ENCODE measurements at regions not wholly inside any gene's neighbourhood (a gene's known extent, or its start where the extent isn't known, plus 50 kb on each side); places are given as distances from the start of the nearest gene placed in this dataset.

GRCh38 chr10:9944690-9945089 is 1073.0 kb upstream of the CELF2 start:
- Histone ChIP-seq H3K36me3 (ENCODE audit: control insufficient read depth in 4 of 4, insufficient read depth in 3 of 4, low read depth in 1 of 4, low read length in 3 of 4) (no peaks in the 10 kb centered on the region), H3K27me3 (ENCODE audit: control insufficient read depth in 4 of 4, insufficient read depth in 4 of 4, low read length in 3 of 4) (no peaks in the 10 kb centered on the region), H3K27ac (ENCODE audit: low read depth in 1 of 2, low read length in 2 of 2) (no peak overlapping the region), H3K4me3 (ENCODE audit: low read depth in 1 of 3, low read length in 3 of 3) (no peak overlapping the region), H3K9ac (ENCODE audit: low read depth in 1 of 2, low read length in 2 of 2) (no peak overlapping the region), H3K4me1 (ENCODE audit: control insufficient read depth in 4 of 4, insufficient read depth in 4 of 4, low read length in 3 of 4) (no peaks in the 10 kb centered on the region), H3K9me3 (ENCODE audit: control insufficient read depth in 4 of 4, low read length in 3 of 4) (no peaks in the 10 kb centered on the region)
- no peak for DNase-seq (ENCODE audit: low spot score)
- TF ChIP-seq ZBTB33 (IDR thresholded peaks at IDR 0.05) (no peak), JUND (IDR thresholded peaks at IDR 0.05) (no peak), FOXA2 (IDR thresholded peaks at IDR 0.05) (no peak), EGR1 (IDR thresholded peaks at IDR 0.05; ENCODE audit: low read depth in 2 of 2) (no peak), HNF4G (IDR thresholded peaks at IDR 0.05) (no peak), REST (IDR thresholded peaks at IDR 0.05) (no peak), RXRA (IDR thresholded peaks at IDR 0.05) (no peak), FOXA1 (IDR thresholded peaks at IDR 0.05) (no peak), HNF4A (conservative IDR thresholded peaks at IDR 0.05) (no peak), SP1 (IDR thresholded peaks at IDR 0.05) (no peak), RAD21 (IDR thresholded peaks at IDR 0.05) (no peak), NR2F2 (IDR thresholded peaks at IDR 0.05) (no peak), GABPA (IDR thresholded peaks at IDR 0.05 in 1 of 2, conservative IDR thresholded peaks at IDR 0.05 in 1 of 2) (no peak), MAX (IDR thresholded peaks at IDR 0.05) (no peak)
- TF ChIP-seq, protein P1, sequence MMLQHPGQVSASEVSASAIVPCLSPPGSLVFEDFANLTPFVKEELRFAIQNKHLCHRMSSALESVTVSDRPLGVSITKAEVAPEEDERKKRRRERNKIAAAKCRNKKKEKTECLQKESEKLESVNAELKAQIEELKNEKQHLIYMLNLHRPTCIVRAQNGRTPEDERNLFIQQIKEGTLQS (IDR thresholded peaks at IDR 0.05) = no peak
- TF ChIP-seq, protein P2, sequence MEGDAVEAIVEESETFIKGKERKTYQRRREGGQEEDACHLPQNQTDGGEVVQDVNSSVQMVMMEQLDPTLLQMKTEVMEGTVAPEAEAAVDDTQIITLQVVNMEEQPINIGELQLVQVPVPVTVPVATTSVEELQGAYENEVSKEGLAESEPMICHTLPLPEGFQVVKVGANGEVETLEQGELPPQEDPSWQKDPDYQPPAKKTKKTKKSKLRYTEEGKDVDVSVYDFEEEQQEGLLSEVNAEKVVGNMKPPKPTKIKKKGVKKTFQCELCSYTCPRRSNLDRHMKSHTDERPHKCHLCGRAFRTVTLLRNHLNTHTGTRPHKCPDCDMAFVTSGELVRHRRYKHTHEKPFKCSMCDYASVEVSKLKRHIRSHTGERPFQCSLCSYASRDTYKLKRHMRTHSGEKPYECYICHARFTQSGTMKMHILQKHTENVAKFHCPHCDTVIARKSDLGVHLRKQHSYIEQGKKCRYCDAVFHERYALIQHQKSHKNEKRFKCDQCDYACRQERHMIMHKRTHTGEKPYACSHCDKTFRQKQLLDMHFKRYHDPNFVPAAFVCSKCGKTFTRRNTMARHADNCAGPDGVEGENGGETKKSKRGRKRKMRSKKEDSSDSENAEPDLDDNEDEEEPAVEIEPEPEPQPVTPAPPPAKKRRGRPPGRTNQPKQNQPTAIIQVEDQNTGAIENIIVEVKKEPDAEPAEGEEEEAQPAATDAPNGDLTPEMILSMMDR (IDR thresholded peaks at IDR 0.05; ENCODE audit: low read depth, low read length, missing input control) = no peak

DNA sequence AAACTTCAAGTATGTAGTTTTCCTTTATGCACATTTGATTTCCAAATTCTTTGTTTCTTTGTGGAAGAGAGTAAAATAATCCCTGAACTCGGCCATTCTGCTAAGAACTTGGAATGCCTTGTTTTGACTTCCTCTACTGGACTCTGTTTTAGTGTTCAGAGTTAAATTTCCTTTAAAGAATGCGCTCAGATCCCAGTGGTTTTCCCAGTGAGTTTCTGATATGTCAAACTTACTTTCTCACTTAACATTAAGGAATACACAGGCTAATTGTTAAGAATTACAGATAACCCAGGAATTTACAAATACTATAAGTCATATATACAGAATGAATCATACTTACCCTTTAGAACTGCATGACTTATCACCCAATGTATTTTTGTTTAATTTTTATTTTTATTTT is 1067.6 kb upstream of the CELF2 start:
- Histone ChIP-seq H3K4me3 (ENCODE audit: low read depth in 1 of 3, low read length in 3 of 3) (no peak overlapping the region), H3K27me3 (ENCODE audit: control insufficient read depth in 4 of 4, insufficient read depth in 4 of 4, low read length in 3 of 4) (no peaks in the 10 kb centered on the region), H3K4me1 (ENCODE audit: control insufficient read depth in 4 of 4, insufficient read depth in 4 of 4, low read length in 3 of 4) (no peaks in the 10 kb centered on the region), H3K9ac (ENCODE audit: low read depth in 1 of 2, low read length in 2 of 2) (no peak overlapping the region), H3K9me3 (ENCODE audit: control insufficient read depth in 4 of 4, low read length in 3 of 4) (no peaks in the 10 kb centered on the region), H3K27ac (ENCODE audit: low read depth in 1 of 2, low read length in 2 of 2) (no peak overlapping the region), H3K36me3 (ENCODE audit: control insufficient read depth in 4 of 4, insufficient read depth in 3 of 4, low read depth in 1 of 4, low read length in 3 of 4) (no peaks in the 10 kb centered on the region)
- TF ChIP-seq RAD21 (IDR thresholded peaks at IDR 0.05) = no peak
- TF ChIP-seq, protein P2 (IDR thresholded peaks at IDR 0.05; ENCODE audit: low read depth, low read length, missing input control) = no peak
- TF ChIP-seq REST (IDR thresholded peaks at IDR 0.05) = no peak
- no peak for TF ChIP-seq FOXA2 (IDR thresholded peaks at IDR 0.05)
- TF ChIP-seq FOXA1 (IDR thresholded peaks at IDR 0.05) = no peak
- no peak for TF ChIP-seq JUND (IDR thresholded peaks at IDR 0.05)
- TF ChIP-seq TAF1 (conservative IDR thresholded peaks at IDR 0.05) = no peak
- no peak for DNase-seq (ENCODE audit: low spot score)
- 72% methylated on average over 2 of the region's 2 CpGs for WGBS
